ENCODE measurements at regions not wholly inside any gene's neighbourhood (a gene's known extent, or its start where the extent isn't known, plus 50 kb on each side); places are given as distances from the start of the nearest gene placed in this dataset.

GRCh38 chr16:54688339-54688738 lies 242.3 kb upstream of the IRX5 start:
- TF ChIP-seq SUZ12 (IDR thresholded peaks at IDR 0.05; ENCODE audit: extremely low read depth, insufficient read depth, insufficient read length) = no peak
- no peak for TF ChIP-seq ZNF274 (IDR thresholded peaks at IDR 0.05; ENCODE audit: low read depth, low read length)
- no peak for TF ChIP-seq YY1 (IDR thresholded peaks at IDR 0.05; ENCODE audit: insufficient read depth, insufficient read length)

Data from NT2/D1 (cell line).